Esophagus squamous epithelium (tissue), 5 donors: ENCODE measurements at regions not wholly inside any gene's neighbourhood (a gene's known extent, or its start where the extent isn't known, plus 50 kb on each side); places are given as distances from the start of the nearest gene placed in this dataset.

Source experiments
- DNase-seq: peaks from one replicate; lab custom pipeline; 2025; lab: John Stamatoyannopoulos, UW
- H3K27ac ChIP-seq, 4 donors: fragments of 200-600 bp; sonication (generic); one replicate each; pipeline ENCODE4 v1.5.1; 2016 to 2019; ENCODE audit warnings: mild to moderate bottlenecking in 1 of 4
- H3K27me3 ChIP-seq, 4 donors: fragments of 200-600 bp; sonication (generic); 1 replicate in 3 of 4; 2 replicates in 1 of 4; pipeline versions ENCODE4 v1.5.1 to v1.6.0; 2017 to 2021; ENCODE audit warnings: antibody characterized with exemption in 1 of 4
- H3K36me3 ChIP-seq, 3 donors: fragments of 200-600 bp; sonication (generic); one replicate each; pipeline ENCODE4 v1.5.1; 2016 to 2019
- H3K4me1 ChIP-seq, 3 donors: fragments of 200-600 bp; sonication (generic); one replicate each; pipeline ENCODE4 v1.5.1; 2017 to 2019
- H3K4me3 ChIP-seq, 4 donors: fragments of 200-600 bp; sonication (generic); 1 replicate in 3 of 4; 2 replicates in 1 of 4; pipeline ENCODE4 v1.5.1; 2016 to 2019; ENCODE audit warnings: mild to moderate bottlenecking in 2 of 4, moderate library complexity in 1 of 4
- H3K9me3 ChIP-seq, 3 donors: fragments of 200-600 bp; sonication (generic); one replicate each; pipeline ENCODE4 v1.5.1; 2016 to 2019
- CTCF ChIP-seq, 6 experiments: fragments of 450-650 bp in 4 of 6; fragments of 200-600 bp in 2 of 6; sonication (generic) in 2 of 6; IDR thresholded peaks; one replicate each; pipeline ENCODE4 v1.5.1; 2016 to 2019; ENCODE audit warnings: antibody characterized with exemption in 6 of 6, mild to moderate bottlenecking in 4 of 6, moderate library complexity in 4 of 6
- POLR2A ChIP-seq, 4 donors: fragments of 450-650 bp; IDR thresholded peaks; one replicate each; pipeline ENCODE4 v1.6.1; 2017; ENCODE audit warnings: antibody characterized with exemption in 4 of 4, mild to moderate bottlenecking in 4 of 4, moderate library complexity in 3 of 4
- WGBS, 2 donors: methylation state at CpG; one replicate each; pipeline ENCODE4 v1.1.5; 2018; 5-methylcytosine and 5-hydroxymethylcytosine counted together
- intact Hi-C: fragments of 100-400 bp; cut with DNase I; formaldehyde crosslinking; loops from one replicate; pipeline ENCODE4 v1.15.0; 2022
- donor health status: DM: yes; HTN: yes; CAD: no.

DNA sequence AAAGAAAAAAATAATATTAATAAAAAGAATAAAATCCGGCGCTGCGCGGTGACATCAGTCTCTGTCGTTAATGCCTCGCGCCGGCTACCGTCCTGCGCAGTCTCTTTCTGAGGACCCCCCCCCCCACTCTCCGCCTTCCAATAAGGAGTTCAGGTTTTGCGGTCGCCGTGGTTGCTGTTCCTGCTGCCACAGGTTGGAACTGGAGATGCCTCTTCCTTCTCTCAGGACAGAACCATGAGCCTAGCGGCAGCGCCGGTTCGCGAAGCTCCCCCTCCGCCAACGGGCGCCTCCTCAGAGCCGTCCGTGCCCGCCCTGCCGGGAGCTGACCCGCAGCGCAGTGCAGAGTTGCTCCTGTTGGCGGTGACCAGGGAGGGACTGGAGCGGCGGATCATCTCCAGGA is 2093.4 kb downstream of the TP53TG3F start:
- Histone ChIP-seq H3K27ac (no peak overlapping the region), H3K4me1 (no peaks in the 10 kb centered on the region), H3K27me3 (peaks cover 0 to 3% (median 0%) of the 10 kb centered on the region in 4 donors), H3K4me3 (no peak overlapping the region), H3K36me3 (no peaks in the 10 kb centered on the region), H3K9me3 (peaks cover 0 to 7% (median 0%) of the 10 kb centered on the region in 3 donors)
- intact Hi-C loops, result no loop called here
- WGBS, 2 donors, result 60 to 80% methylated on average over 14 to 15 of the region's 31 CpGs
- TF ChIP-seq POLR2A (IDR thresholded peaks at IDR 0.05) (no peak), CTCF (IDR thresholded peaks at IDR 0.05) (no peak)
- DNase-seq, result no peak

- intact Hi-C loops, result no loop called here
- Histone ChIP-seq H3K27me3 (peaks cover 0 to 3% (median 0%) of the 10 kb centered on the region in 4 donors), H3K4me3 (no peak overlapping the region), H3K36me3 (no peaks in the 10 kb centered on the region), H3K4me1 (peaks cover 0 to 9% (median 0%) of the 10 kb centered on the region in 3 donors), H3K27ac (no peak overlapping the region), H3K9me3 (peaks cover 0 to 3% (median 0%) of the 10 kb centered on the region in 3 donors)
- DNase-seq, result no peak
- TF ChIP-seq CTCF (IDR thresholded peaks at IDR 0.05), result no peak
- TF ChIP-seq POLR2A (IDR thresholded peaks at IDR 0.05), result no peak
- WGBS, 2 donors, result 69 to 79% methylated on average over 2 of the region's 2 CpGs
Measured at GRCh38 chr16:35557731-35558130, 2098.3 kb downstream of the TP53TG3F start.

DNA sequence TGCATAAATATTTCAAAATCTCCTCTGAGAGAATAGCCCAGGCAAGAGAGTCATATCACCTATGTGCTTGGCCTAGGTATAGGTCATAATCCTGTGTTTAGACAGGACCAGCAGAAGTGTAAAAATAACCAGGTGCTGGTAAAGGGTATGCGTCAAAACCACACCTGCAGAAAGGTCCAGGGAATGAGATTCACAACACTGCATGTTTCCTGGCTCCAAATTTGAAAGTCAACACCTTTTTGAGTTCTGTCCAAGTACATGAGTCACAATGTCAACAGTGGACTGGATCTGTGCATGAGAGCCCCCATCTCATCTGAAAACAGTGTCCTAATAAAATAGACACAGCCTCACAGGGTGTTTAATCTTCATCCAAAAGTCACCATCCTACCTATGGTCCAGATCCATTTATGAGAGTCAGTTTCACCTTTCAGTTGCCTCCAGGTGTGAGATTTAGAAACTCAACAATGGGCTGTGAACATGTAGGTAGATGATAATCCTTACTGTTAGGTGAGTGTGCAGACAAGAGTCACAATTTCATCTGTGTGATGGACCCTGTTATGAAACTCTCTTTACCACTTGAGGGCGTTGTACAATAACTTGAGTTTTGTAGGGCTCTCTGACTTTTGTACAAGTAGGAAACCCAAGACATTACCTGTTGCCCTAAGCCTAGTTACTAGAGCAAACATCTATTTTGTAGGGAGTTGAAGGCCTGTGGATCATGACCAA is 2100.7 kb downstream of the TP53TG3F start:
- no peak for DNase-seq
- intact Hi-C loops, result no loop called here
- H3K36me3 ChIP-seq, result no peaks in the 10 kb centered on the region
- TF ChIP-seq POLR2A (IDR thresholded peaks at IDR 0.05) (no peak), CTCF (IDR thresholded peaks at IDR 0.05) (peak in 2 of 6 experiments; percentile 13 to 46)
- H3K9me3 ChIP-seq, result no peaks in the 10 kb centered on the region
- WGBS, 2 donors, result 40 to 58% methylated on average over 2 of the region's 2 CpGs
- H3K27ac ChIP-seq, result no peak overlapping the region
- H3K4me3 ChIP-seq, result no peak overlapping the region
- peaks cover 0 to 15% (median 0%) of the 10 kb centered on the region in 3 donors for H3K4me1 ChIP-seq
- H3K27me3 ChIP-seq, result no peaks in the 10 kb centered on the region

GRCh38 chr16:35560637-35560984 is 2101.2 kb downstream of the TP53TG3F start:
- Histone ChIP-seq H3K27me3 (no peaks in the 10 kb centered on the region), H3K36me3 (no peaks in the 10 kb centered on the region), H3K9me3 (no peaks in the 10 kb centered on the region), H3K4me1 (peaks cover 0 to 20% (median 0%) of the 10 kb centered on the region in 3 donors), H3K4me3 (no peak overlapping the region), H3K27ac (no peak overlapping the region)
- DNase-seq, result no peak
- WGBS, 2 donors, result 46 to 65% methylated on average over 6 of the region's 6 CpGs
- intact Hi-C loops, result no loop called here
- TF ChIP-seq POLR2A (IDR thresholded peaks at IDR 0.05) (no peak), CTCF (IDR thresholded peaks at IDR 0.05) (no peak)

- TF ChIP-seq POLR2A (IDR thresholded peaks at IDR 0.05), result no peak
- TF ChIP-seq CTCF (IDR thresholded peaks at IDR 0.05), result no peak
- peaks cover 0 to 22% (median 0%) of the 10 kb centered on the region in 3 donors for H3K4me1 ChIP-seq
- H3K4me3 ChIP-seq, result no peak overlapping the region
- no peaks in the 10 kb centered on the region for H3K9me3 ChIP-seq
- no peak overlapping the region for H3K27ac ChIP-seq
- intact Hi-C loops, result no loop called here
- no peaks in the 10 kb centered on the region for H3K27me3 ChIP-seq
- H3K36me3 ChIP-seq, result no peaks in the 10 kb centered on the region
- no peak for DNase-seq
Measured at GRCh38 chr16:35561346-35561745, 2101.9 kb downstream of the TP53TG3F start.
